ENCODE measurements at regions not wholly inside any gene's neighbourhood (a gene's known extent, or its start where the extent isn't known, plus 50 kb on each side); places are given as distances from the start of the nearest gene placed in this dataset.

- Histone ChIP-seq H4K91ac (replicated peaks; ENCODE audit: insufficient read length, low read length) (no peak overlapping the region), H3K4ac (replicated peaks; ENCODE audit: insufficient read length, low read depth, low read length) (no peak overlapping the region), H3K23ac (ENCODE audit: insufficient read length) (no peak overlapping the region), H4K20me1 (replicated peaks in 1 of 2; ENCODE audit: control insufficient read depth in 1 of 2, insufficient read depth in 2 of 2, low read length in 2 of 2) (no peaks in the 10 kb centered on the region), H3K9me3 (ENCODE audit: insufficient read depth in 2 of 2, low read depth in 1 of 2, low read length in 1 of 2) (no peaks in the 10 kb centered on the region), H3K4me2 (ENCODE audit: insufficient read depth in 1 of 2, low read depth in 2 of 2, low read length in 2 of 2) (no peak overlapping the region), H3K14ac (ENCODE audit: insufficient read length) (no peak overlapping the region), H3K4me1 (replicated peaks in 1 of 4; ENCODE audit: control insufficient read depth in 3 of 4, insufficient read depth in 4 of 4, low read length in 3 of 4) (0 out of 7 replicates have a peak, but pooled peaks cover 0 to 2% (median 0%) of the 10 kb centered on the region in 4 experiments), H2BK15ac (ENCODE audit: low read length) (no peak overlapping the region), H3K9ac (replicated peaks in 1 of 4; ENCODE audit: extremely low read depth in 1 of 4, low read depth in 3 of 4, low read length in 3 of 4) (no peak overlapping the region), H3K79me1 (ENCODE audit: low read depth, low read length) (no peaks in the 10 kb centered on the region), H2BK120ac (replicated peaks; ENCODE audit: low read depth, low read length) (no peak overlapping the region), H3K36me3 (ENCODE audit: control insufficient read depth in 2 of 4, insufficient read depth in 4 of 4, low read length in 3 of 4) (peaks cover 0 to 6% (median 1%) of the 10 kb centered on the region in 4 experiments; a peak in 2 of 8 replicates), H2AFZ (ENCODE audit: low read length) (no peak overlapping the region), H4K5ac (ENCODE audit: insufficient read length, low read depth, low read length) (no peak overlapping the region), H3K27me3 (replicated peaks in 1 of 4; ENCODE audit: control insufficient read depth in 3 of 4, extremely low read depth in 1 of 4, insufficient read depth in 3 of 4, low read length in 3 of 4) (no peaks in the 10 kb centered on the region), H2AK5ac (ENCODE audit: low read depth, low read length) (no peak overlapping the region), H3K23me2 (ENCODE audit: low read depth, low read length) (no peaks in the 10 kb centered on the region), H3K79me2 (ENCODE audit: control insufficient read depth in 1 of 2, insufficient read depth in 2 of 2, low read length in 2 of 2) (peaks cover 0 to 67% of the 10 kb centered on the region in 2 experiments; a peak in 3 of 4 replicates), H2BK5ac (ENCODE audit: low read depth, low read length) (no peak overlapping the region), H3K27ac (ENCODE audit: low read depth, low read length) (no peak overlapping the region), H3K18ac (ENCODE audit: extremely low read depth, low read length) (no peak overlapping the region), H2BK12ac (ENCODE audit: low read depth, low read length) (no peak overlapping the region), H3K4me3 (ENCODE audit: extremely low read depth in 1 of 4, insufficient read depth in 2 of 4, low read depth in 3 of 4, low read length in 4 of 4) (no peak overlapping the region), H4K8ac (ENCODE audit: extremely low read depth, insufficient read depth, low read length) (no peak overlapping the region), H3K56ac (replicated peaks; ENCODE audit: insufficient read length, low read depth, low read length) (no peak overlapping the region), H2BK20ac (ENCODE audit: low read length) (no peak overlapping the region)
- TF ChIP-seq BRCA1 (IDR thresholded peaks at IDR 0.05; ENCODE audit: low read depth, low read length) (no peak), YY1 (IDR thresholded peaks at IDR 0.05; ENCODE audit: low read depth, low read length) (no peak), MAFK (IDR thresholded peaks at IDR 0.05; ENCODE audit: low read depth, low read length) (no peak), CREB1 (IDR thresholded peaks at IDR 0.05) (no peak), TBP (IDR thresholded peaks at IDR 0.05; ENCODE audit: low read depth, low read length) (no peak), NRF1 (IDR thresholded peaks at IDR 0.05; ENCODE audit: low read depth, low read length) (no peak), TAF1 (IDR thresholded peaks at IDR 0.05; ENCODE audit: low read depth, low read length) (no peak), HDAC2 (IDR thresholded peaks at IDR 0.05; ENCODE audit: borderline replicate concordance in 1 of 2, low read depth in 2 of 2, low read length in 2 of 2) (no peak), JUN (IDR thresholded peaks at IDR 0.05; ENCODE audit: low read depth, low read length) (no peak), TEAD4 (IDR thresholded peaks at IDR 0.05; ENCODE audit: low read depth, low read length) (no peak), GTF2F1 (IDR thresholded peaks at IDR 0.05; ENCODE audit: borderline replicate concordance, low read depth, low read length) (no peak), ASH2L (IDR thresholded peaks at IDR 0.05; ENCODE audit: low read length) (no peak), HDAC6 (IDR thresholded peaks at IDR 0.05; ENCODE audit: low read depth, low read length) (no peak)
- WGBS, 2 experiments (ENCODE audit: extremely low coverage in 1 of 2, insufficient coverage in 1 of 2, insufficient read length in 1 of 2, insufficient replicate concordance in 2 of 2, low coverage in 1 of 2, low lambda C conversion rate in 2 of 2, missing lambda C conversion rate in 1 of 2) = 91% methylated on average over 8 of the region's 10 CpGs; no CpG with 5 or more reads in 1 of the 2 experiments
- CTCF ChIA-PET (ENCODE audit: partially characterized antibody) = interaction anchor here (0.7 kb wide), 1 partner anchor 48 kb away, joined by 3 read pairs; no protein-coding TSS in a partner anchor
- POLR2A ChIA-PET (ENCODE audit: partially characterized antibody) = interaction anchor here (0.6 to 0.7 kb wide), 2 partner anchors 56 to 368 kb away, joined by 3 read pairs; no protein-coding TSS in a partner anchor
- DNase-seq (ENCODE audit: low read depth in 1 of 2, low spot score in 2 of 2) (no peak), FAIRE-seq (no peak)
These were observed 378.6 kb upstream of the AMELY start for GRCh38 chrY:7289889-7290833.

All from H1 (cell line).